HG03060 (cell line): ENCODE measurements at regions not wholly inside any gene's neighbourhood (a gene's known extent, or its start where the extent isn't known, plus 50 kb on each side); places are given as distances from the start of the nearest gene placed in this dataset.

Source experiments
- ATAC-seq: cut with Tn5 transposase; IDR thresholded peaks from one replicate; pipeline ENCODE4 v1.9.1; 2021; ENCODE audit warnings: low read depth, moderate number of reproducible peaks; ENCODE audit not compliant: unreplicated experiment

DNA sequence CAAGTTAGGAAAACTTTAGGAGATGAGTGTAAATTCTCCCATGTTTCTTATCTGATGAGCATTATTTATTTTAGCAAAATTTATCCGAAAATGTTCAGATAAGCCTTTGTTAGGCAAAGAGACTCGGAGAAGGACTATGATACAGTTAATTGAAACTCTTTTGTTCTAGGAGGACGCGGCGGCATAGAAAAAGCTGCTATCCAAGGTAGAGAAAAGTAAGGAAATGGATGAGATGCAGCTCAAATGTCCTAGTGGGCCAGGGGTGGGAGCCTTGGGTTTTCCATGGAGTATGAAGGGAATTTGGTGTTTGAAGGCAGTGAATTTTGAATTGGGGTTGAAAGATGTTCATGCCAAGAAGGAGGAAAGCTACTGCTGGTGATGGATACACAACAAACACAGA lies 1504.5 kb downstream of the AACS start:
- no peak for ATAC-seq

DNA sequence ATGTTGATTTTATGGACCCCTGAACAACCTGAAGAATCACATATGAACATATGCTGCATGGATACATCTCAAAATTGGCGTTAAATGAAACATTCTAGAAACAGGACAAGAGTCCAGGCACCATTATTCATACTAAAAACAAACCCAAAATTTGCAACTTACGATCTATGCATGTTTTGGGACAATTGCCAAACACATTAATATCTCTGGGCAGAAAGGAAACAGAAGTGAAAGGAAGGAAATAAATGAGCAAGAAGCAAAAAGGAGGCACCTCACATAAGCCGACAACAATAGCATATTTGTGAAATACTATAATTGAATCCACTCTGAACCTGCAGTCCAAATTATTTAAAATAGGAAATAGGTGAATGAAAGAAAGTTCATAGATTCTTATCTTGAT lies 1505.3 kb downstream of the AACS start:
- no peak for ATAC-seq

DNA sequence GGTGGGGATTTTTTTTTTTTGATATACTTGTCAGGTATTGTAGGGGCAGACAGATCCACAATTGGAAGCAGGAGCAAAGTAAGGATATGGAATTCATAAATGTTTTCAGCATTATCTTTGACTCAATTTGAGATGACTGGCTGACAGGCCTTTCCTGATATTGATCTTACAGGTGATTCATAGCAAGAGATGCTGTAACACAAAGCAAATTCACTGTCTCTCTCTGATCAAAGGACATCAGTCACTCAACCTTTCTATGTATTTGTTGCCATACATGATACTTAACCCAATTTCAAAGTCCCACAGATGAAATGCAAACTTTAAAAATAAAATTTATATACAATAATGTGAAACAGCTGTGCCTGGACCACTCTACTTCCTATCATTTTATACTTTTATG lies 1506.9 kb downstream of the AACS start:
- no peak for ATAC-seq

DNA sequence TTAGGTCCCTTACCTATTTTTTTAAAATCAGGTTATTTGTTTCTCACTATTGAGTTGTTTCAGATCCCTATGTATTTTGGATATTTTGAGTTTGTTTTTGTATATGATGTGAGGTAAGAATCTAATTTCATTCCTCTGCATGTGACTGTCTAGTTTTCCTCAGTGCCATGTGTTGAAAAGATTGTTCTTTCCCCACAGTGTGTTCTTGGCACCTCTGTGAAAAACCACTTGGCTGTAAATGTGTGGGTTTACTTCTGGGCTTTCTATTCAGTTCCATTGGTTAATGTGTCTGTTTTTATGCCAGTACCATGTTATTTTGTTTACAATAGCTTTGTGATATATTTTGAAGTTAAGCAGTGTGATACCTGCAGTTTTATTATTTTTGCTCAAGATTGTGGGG lies 1516.4 kb downstream of the AACS start:
- no peak for ATAC-seq

DNA sequence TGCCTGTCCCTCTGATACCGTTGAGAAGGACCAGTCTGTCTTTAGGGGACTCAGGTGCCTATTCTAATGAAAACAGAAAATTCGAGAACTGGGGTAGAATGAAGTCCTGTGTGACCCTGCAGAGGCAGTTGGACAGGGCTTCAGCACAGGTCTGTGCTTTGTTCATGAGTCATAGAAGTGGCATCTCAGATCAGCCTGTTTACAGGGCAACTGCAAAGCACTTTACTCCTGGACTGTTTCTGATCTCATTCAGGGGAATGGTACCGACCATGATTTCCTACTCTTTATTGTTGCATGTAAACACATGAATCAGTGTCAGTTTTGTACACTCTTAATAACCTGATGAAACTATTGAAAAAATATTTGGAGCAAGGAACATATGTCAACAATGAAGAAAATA lies 1517.0 kb downstream of the AACS start:
- no peak for ATAC-seq

DNA sequence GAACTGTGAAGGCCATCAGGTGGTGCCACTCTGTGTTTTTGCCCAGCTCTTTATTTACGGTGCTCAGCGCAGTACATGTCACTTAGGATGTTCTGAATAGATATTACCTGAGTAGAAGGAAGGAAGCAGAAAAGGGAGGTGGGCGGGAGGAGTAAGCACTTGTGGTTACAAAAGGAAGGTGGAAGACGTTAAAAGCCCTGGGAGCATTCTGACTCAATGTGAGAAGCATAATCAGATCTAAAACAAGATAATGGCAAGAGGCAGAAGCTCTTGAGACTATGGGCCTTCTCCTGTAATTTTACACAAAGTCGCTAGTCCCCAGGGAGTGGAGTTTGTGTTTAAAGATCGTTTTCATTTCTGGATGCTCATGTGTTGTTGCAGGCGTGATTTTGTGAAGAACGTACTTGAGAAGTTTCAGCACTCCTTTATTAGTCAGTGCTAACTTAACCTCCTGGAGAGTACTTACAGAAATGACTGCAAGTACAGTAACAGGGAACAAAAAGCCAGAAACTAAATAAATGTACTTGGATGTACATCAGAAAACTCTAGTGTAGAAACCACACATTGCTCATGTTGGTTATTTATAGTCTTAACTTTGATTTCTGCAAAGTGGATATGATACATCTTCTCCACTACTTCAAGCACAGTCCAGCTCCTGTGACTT lies 1523.5 kb downstream of the AACS start:
- no peak for ATAC-seq

DNA sequence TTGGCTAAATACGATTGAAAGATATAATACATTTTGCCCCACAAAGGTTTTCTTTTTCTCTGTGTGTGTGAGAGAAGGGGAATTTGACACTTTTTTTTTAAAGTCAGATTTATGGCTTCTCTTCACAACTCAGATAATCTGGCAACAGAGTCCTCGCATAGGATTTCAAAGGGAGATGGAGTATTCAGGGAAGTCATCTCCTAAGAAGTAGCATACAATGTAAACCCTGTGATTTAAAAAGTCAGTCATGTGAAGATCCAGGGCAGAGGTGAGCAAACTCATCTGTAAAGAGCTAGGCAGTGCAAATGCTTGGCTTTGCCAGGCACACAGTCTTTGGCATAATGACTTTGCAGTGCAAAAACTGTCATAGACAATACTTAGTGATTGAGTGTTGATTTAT lies 1526.3 kb downstream of the AACS start:
- ATAC-seq = no peak

DNA sequence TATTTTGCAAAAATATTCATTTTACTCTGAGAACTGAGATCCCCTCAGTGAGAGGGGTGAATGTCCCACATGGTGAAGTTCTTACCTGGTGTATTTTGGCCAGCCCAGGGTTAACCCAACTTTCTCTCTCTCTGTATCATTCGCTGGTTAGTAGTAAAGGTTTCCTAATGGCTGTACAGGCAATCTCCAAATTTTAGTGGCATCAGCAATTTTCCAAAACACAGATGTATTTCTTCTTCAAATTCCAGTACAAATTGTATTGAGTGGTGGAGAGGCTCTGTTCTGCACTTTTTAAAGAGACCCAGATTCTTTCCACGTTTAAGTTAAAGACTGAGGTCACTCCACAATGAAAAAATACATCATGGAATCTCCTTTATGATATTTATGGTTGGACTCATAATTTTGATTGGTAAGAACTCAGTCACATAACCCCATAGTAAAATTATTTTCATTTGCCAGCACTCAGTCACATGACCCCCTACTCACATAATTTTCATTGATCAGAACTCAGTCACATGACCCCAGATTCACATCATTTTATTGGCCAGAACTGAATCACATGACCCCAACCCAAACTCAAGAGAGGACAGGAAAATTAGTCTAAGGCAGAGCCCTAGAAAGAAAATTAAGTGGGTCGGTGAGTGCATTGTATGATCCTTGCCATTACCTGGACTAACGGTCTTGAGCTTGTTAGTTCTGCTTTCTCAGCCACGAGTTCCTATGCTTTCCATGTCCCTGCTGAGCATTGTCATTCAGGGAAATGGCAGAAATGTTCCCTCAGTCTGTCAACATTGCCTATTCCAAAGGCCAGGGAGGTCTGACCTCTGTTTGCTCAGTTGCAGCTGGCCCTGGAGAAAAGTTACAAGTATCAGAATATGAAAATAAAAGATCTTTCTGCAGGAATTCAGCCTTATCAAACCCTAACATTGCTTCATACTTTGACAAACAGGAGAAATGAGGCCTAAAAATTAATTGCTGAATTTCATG lies 1536.2 kb downstream of the AACS start:
- no peak for ATAC-seq

DNA sequence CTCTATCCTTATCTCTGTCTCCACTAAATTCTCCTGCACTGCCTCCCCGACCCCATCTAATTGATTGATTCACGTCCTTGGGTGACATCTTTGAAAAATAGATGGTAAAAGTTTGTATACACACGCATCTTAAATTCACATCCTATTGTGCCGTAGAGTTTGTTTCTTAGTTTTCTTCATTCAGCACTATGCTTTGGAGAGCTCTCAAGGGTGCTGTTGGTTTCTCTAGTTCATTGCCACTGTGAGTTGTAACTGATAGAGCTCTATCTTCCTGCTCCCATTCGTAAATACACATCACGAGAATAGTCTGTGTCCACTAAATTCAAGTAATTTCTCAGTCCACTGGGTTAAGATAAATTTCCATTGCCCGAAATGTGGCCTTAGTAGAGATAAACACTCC lies 1537.4 kb downstream of the AACS start:
- no peak for ATAC-seq

DNA sequence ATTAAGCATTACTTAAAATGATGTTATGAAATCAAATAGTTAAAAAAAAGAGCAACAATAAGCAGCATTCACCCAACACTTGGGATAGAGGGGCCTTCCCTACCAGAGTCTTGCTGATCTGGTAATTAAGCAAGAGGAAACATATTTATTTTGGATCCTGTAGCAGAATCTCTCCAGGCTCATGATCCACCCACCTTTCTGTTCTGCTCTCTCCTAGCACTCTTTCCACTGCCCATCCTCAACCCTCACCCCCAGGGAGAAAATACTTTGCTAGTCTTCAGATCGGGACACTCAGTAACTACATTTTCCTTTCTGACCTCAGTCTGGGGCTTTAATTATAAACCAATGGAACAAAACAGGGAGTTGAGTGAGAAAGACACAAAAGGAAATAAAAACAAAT lies 1541.9 kb downstream of the AACS start:
- no peak for ATAC-seq

DNA sequence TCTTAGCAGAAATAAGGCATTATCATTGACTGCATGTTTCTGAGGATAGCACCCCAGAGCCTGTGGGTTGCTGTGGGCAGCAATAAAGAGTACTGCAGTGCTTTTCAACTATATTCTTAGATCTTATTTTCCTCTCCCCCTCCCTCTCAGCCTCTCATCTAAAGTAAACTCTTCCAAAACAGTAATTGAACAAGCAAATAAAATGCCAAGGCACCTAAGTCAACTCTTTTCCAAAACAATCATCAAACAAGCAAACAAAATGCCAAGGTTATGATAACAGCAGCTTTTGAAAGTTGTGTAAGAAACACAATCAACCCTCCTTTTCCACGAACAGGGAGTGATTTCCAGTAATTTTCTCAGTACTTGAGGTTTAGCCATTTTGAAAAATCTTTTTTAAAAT lies 1542.6 kb downstream of the AACS start:
- ATAC-seq = no peak

DNA sequence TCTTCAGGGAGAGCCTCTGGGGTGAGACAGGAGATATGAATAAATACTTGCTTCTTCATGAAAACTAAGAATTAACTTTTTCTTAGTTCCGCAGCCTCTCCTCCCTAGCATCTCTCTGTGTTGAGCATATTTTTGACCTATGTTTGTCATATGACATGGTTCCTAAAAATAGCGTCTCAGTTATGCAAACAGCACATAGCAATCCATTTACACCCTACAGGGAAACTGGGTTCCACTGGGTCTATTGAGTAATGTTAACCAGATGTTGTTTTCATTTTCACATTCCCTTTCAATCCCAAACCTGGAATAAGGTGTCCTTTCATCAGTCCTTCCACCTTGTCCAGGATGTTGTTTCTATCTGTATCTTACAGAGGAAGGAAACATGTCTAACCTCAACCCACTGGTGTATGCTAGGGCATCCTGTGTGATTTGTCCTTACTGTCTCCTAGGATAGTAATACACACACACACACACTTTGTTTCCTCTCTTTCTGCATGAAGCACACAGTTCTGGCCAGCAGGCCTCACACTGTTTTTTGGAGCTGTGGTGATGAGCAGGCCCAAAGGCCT lies 1543.5 kb downstream of the AACS start:
- ATAC-seq = no peak

DNA sequence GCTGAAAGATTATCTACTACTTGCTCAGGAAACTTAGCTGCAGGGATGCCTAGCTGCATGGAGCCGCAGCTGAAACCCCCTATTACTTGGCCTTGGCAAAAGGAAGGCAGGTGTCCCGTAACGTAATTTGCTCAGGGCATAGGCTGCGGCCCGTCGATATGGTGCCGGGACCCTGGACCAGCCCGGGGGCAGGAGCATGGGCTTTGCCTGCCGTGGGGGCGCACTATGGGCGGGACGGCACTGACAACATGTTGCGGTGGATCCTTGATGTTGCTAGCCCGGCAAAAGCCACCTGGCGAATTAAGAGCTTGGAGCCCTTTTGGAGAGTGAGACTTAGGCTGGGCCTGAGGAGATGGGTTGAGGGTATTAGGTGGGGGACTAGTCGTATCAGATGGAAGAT lies 1551.2 kb downstream of the AACS start:
- ATAC-seq = no peak

DNA sequence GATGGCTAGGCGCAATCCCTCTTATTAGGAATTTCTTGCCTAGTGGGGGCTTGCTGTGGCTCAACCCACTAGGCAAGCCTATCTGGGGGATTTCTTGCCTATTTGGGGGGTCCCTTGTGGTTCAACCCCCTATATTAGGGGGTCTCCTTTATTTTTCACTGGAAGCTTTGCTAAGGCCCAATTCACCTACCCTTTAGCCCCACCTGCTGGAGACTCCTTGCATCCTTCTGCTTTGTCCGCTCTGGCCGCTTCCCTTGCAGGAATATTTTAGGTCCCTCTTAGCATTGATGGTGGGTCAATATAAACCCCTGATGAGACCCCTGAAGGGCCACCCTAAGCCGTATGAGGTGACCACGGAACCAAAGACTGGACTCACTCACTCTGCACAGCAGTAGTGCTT lies 1552.1 kb downstream of the AACS start:
- no peak for ATAC-seq

DNA sequence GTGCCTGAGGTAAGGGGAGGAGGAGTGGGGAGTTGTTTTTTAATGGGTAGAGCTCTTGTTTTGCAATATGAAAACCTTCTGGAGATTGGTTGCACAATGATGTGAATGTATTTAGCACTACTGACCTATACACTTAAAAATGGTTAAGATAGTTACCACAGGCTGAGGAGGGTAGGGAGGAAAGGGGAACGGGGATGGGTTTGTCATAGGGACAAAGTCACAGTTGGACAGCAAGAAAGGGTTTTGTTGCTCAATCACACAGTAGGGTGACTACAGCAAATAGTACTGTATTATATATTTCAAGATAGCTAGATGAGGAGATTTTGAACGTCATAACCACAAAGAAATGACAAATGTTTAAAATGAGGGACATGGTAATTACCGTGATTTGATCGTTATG lies 1562.4 kb downstream of the AACS start:
- no peak for ATAC-seq

DNA sequence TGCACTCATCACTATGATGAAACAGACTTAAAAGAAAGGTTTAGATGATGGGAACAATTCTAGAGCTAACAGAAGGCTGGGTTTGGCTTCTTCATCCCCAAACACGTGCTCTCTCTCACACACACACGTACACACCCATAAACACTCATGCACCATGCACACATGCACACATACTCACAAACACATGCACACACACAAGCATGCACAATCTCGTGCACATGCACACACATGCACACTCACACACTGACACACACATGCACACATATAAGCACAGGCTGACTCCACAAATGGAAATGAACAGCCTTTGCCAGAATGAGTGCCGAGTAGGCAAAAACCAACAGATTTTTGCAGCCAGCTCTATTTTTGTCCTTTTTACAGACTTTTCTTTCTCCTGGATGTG lies 1571.6 kb downstream of the AACS start:
- ATAC-seq = no peak

DNA sequence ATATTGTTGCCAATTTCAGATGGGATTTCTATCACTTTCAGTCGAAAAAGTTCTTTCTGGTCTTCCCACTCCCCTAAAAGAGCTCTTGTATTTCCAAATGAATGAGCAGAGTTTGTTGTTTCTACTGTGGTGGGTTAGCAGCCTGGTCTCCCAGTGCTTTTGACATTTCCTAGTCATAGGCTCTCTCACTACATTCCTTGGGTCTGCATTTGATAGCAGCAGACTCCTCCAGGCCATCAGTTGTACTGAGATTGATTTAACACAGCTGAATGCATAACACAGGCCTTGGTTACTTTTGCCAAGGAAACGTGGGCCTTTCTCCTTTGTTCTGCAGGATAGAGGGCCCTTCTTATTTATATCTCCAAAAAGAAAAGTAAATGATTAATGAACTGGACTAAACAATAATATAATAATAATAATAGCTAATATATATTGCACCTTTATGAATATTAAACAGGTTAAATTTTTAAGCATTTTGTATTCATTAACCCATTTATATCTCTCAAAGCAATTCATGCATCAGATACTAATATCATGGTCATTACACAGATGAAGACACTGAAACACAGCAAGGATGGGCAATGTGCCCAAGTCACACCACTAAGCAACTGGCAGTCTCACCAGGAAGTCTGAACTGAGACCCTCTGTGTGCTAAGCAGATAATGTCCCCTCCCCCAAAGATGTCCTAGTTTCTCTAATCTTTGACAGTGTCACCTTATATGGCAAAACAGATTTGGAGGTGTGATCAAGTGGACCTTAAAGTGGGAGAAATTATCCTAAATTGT lies 1579.2 kb downstream of the AACS start:
- ATAC-seq = no peak

DNA sequence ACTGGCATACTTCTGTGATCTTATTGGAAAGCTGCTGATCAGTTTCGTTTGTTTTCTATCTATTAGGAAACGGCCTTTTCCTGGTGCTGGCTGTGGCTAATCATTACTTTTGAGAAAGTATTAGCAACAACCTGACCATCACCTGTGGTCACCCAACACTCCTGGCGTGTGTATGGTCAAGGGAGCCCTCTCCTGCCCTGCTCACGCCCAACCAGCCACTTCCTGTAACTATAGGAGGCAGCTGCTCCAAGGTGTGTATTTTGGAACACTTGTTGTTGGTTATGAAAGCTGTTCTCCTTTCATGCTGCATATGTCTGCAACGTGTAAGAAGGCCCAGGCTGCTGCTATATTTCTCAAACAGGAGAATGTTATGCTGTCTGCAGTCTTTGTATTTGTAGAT lies 1582.8 kb downstream of the AACS start:
- ATAC-seq = no peak

DNA sequence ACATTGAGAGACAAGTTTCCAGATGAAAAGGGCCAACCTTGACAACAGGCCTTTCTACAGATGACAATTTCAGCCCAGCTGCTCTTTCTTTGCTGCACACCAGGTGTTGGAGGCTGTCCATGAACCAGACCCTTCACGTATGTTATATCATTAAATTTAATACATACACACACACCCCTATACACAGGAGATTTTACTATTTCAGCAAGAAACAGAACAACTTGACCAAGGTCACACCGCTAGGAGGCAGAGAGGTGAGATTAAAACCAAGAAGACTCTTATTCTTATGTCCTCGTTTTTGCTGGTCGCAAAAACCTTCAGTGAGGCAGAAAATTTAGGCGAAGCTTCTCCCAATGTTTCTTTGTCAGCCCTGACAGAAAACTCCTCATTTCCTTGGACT lies 1585.9 kb downstream of the AACS start:
- ATAC-seq = no peak

DNA sequence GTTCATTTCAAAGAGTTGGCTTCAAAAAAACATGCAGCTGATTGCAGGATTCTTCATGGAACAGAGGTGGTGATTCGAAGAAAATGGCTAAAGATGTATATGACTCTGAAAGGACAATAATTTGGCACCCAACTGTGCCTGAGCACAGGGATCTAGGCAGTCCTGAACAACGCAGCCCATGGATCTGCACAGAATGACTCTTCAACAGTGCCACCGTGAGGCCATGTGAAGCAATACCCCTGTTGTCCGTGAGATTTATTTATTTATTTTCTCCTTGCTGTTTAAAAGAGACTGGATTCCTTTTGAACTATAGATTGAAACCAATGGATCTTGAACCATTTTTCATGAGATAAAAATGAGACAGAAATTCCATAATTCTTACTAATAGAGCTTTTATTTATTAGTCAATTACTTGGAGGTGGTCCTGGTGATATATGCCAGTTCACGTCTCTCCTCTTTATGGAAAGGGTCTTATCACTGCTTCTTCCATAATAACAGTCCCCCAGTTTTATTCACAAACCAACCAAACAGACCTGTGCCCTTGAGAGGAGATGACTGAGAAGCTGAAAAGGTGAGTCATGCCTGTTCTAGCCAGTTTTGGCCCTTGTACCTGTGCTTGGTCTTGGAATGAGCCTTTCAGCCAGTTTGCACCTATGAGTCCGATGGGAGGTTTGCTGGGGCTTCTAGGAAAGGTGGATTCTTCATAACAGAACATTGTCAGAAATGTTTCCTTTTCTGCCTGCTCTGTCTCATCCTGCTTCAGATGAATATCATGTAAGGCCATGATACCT lies 1598.3 kb downstream of the AACS start:
- no peak for ATAC-seq
